Keratinocyte (primary cell): ENCODE measurements at regions not wholly inside any gene's neighbourhood (a gene's known extent, or its start where the extent isn't known, plus 50 kb on each side); places are given as distances from the start of the nearest gene placed in this dataset.

Experiments
- DNase-seq: peaks from one replicate; pipeline ENCODE4 v3.0.0-alpha.2; 2011; ENCODE audit warnings: low read depth, missing footprints, low spot score
- FAIRE-seq: peaks from 2 replicates; lab custom pipeline; 2011; peaks lifted over from hg19 to GRCh38; lab: Jason Lieb, UNC
- H2AFZ ChIP-seq: 2 replicates; pipeline ENCODE4 v1.6.0; 2012; ENCODE audit warnings: low read length, control low read depth, inconsistent platforms; ENCODE audit not compliant: control insufficient read depth
- H3K27ac ChIP-seq: 2 replicates; pipeline ENCODE4 v1.5.1; 2011; ENCODE audit warnings: low read length; ENCODE audit not compliant: control insufficient read depth, insufficient read depth
- H3K27me3 ChIP-seq: 3 replicates; pipeline ENCODE4 v1.6.0; 2011; ENCODE audit warnings: low read length; ENCODE audit not compliant: control insufficient read depth, insufficient read depth; ENCODE audit errors: extremely low read depth
- H3K36me3 ChIP-seq, 2 experiments: 2 replicates in 1 of 2; 3 replicates in 1 of 2; pipeline ENCODE4 v1.5.1; 2011; ENCODE audit warnings: low read length in 2 of 2, mild to moderate bottlenecking in 1 of 2; ENCODE audit not compliant: control insufficient read depth in 2 of 2, insufficient read depth in 2 of 2; ENCODE audit errors: extremely low read depth in 1 of 2
- H3K4me1 ChIP-seq: 3 replicates; pipeline ENCODE4 v1.5.1; 2011; ENCODE audit warnings: low read length; ENCODE audit not compliant: control insufficient read depth, insufficient read depth; ENCODE audit errors: extremely low read depth
- H3K4me2 ChIP-seq: 3 replicates; pipeline ENCODE4 v1.6.0; 2011; ENCODE audit warnings: low read depth, low read length; ENCODE audit not compliant: control insufficient read depth, insufficient read depth; ENCODE audit errors: extremely low read depth
- H3K4me3 ChIP-seq, 3 experiments: fragments of 200-600 bp in 1 of 3; sonication (generic) in 1 of 3; 2 replicates in 2 of 3; 3 replicates in 1 of 3; pipeline ENCODE4 v1.5.1; 2011 to 2016; ENCODE audit warnings: low read length in 3 of 3, mild to moderate bottlenecking in 3 of 3, control low read depth in 2 of 3, inconsistent platforms in 1 of 3, low read depth in 1 of 3, mixed read lengths in 1 of 3, mixed run types in 1 of 3, moderate library complexity in 1 of 3; ENCODE audit not compliant: control insufficient read depth in 2 of 3, insufficient read depth in 2 of 3; ENCODE audit errors: extremely low read depth in 1 of 3
- H3K79me2 ChIP-seq: 2 replicates; pipeline ENCODE4 v1.6.0; 2012; ENCODE audit warnings: low read length; ENCODE audit not compliant: control insufficient read depth, insufficient read depth
- H3K9ac ChIP-seq: 3 replicates; pipeline ENCODE4 v1.6.0; 2011; ENCODE audit warnings: low read length; ENCODE audit not compliant: control insufficient read depth, insufficient read depth; ENCODE audit errors: extremely low read depth
- H3K9me1 ChIP-seq: 3 replicates; pipeline ENCODE4 v1.6.0; 2011; ENCODE audit warnings: low read length; ENCODE audit not compliant: control insufficient read depth, insufficient read depth; ENCODE audit errors: extremely low read depth
- H3K9me3 ChIP-seq: 2 replicates; pipeline ENCODE4 v1.5.1; 2012; ENCODE audit warnings: low read depth, low read length; ENCODE audit not compliant: control insufficient read depth
- H4K20me1 ChIP-seq: 3 replicates; pipeline ENCODE4 v1.6.0; 2011; ENCODE audit warnings: low read length; ENCODE audit not compliant: control insufficient read depth, insufficient read depth; ENCODE audit errors: extremely low read depth
- EZH2 ChIP-seq: IDR thresholded peaks from one replicate; pipeline ENCODE4 v1.6.1; 2012; ENCODE audit warnings: inconsistent platforms, mild to moderate bottlenecking, low read length, moderate library complexity
- dilution Hi-C: fragments of 300-500 bp; cut with MboI; formaldehyde crosslinking; loops from one replicate; pipeline ENCODE4 v1.7.0; 2020; ENCODE audit warnings: low sequenced_read_pairs; ENCODE audit not compliant: extremely low pct_ligation_motif_present
- TF ChIP-seq, protein P1 (sequence below), 3 experiments: IDR thresholded peaks in 1 of 3; conservative IDR thresholded peaks in 1 of 3; optimal IDR thresholded peaks in 1 of 3; 2 replicates in 2 of 3; 3 replicates in 1 of 3; pipeline versions ENCODE3 to v1.5.1; 2011; ENCODE audit warnings: low read length in 3 of 3, mild to moderate bottlenecking in 3 of 3, moderate library complexity in 2 of 3, control low read depth in 1 of 3, inconsistent platforms in 1 of 3; ENCODE audit not compliant: insufficient read depth in 2 of 3; ENCODE audit errors: extremely low read depth in 1 of 3

- TF ChIP-seq, protein P1, sequence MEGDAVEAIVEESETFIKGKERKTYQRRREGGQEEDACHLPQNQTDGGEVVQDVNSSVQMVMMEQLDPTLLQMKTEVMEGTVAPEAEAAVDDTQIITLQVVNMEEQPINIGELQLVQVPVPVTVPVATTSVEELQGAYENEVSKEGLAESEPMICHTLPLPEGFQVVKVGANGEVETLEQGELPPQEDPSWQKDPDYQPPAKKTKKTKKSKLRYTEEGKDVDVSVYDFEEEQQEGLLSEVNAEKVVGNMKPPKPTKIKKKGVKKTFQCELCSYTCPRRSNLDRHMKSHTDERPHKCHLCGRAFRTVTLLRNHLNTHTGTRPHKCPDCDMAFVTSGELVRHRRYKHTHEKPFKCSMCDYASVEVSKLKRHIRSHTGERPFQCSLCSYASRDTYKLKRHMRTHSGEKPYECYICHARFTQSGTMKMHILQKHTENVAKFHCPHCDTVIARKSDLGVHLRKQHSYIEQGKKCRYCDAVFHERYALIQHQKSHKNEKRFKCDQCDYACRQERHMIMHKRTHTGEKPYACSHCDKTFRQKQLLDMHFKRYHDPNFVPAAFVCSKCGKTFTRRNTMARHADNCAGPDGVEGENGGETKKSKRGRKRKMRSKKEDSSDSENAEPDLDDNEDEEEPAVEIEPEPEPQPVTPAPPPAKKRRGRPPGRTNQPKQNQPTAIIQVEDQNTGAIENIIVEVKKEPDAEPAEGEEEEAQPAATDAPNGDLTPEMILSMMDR (optimal IDR thresholded peaks at IDR 0.05 in 1 of 3, IDR thresholded peaks at IDR 0.05 in 1 of 3, conservative IDR thresholded peaks at IDR 0.05 in 1 of 3; ENCODE audit: extremely low read depth in 1 of 3, insufficient read depth in 2 of 3, low read length in 3 of 3) = no peak
- TF ChIP-seq EZH2 = no peak
- dilution Hi-C loops = no loop called here
- FAIRE-seq = no peak
Observed at GRCh38 chr7:113722006-113722405, 196.8 kb downstream of the PPP1R3A start.

GRCh38 chr7:113717739-113718138 is 201.1 kb downstream of the PPP1R3A start:
- dilution Hi-C loops = no loop called here
- TF ChIP-seq EZH2 = no peak
- TF ChIP-seq, protein P1 (optimal IDR thresholded peaks at IDR 0.05 in 1 of 3, IDR thresholded peaks at IDR 0.05 in 1 of 3, conservative IDR thresholded peaks at IDR 0.05 in 1 of 3; ENCODE audit: extremely low read depth in 1 of 3, insufficient read depth in 2 of 3, low read length in 3 of 3) = no peak
- Histone ChIP-seq H3K9me3 (no peaks in the 10 kb centered on the region), H3K36me3 (no peaks in the 10 kb centered on the region), H3K4me1 (no peaks in the 10 kb centered on the region), H3K79me2 (no peaks in the 10 kb centered on the region), H3K4me2 (no peak overlapping the region), H2AFZ (no peak overlapping the region), H3K27ac (no peak overlapping the region), H3K27me3 (no peaks in the 10 kb centered on the region), H3K4me3 (no peak overlapping the region), H4K20me1 (no peaks in the 10 kb centered on the region), H3K9me1 (no peaks in the 10 kb centered on the region), H3K9ac (no peak overlapping the region)
- no peak for FAIRE-seq
- DNase-seq = no peak

More at GRCh38 chr7:113722006-113722405, 196.8 kb downstream of the PPP1R3A start:
- H2AFZ ChIP-seq = no peak overlapping the region
- no peaks in the 10 kb centered on the region for H3K27me3 ChIP-seq
- H3K9ac ChIP-seq = no peak overlapping the region
- no peaks in the 10 kb centered on the region for H3K79me2 ChIP-seq
- DNase-seq = no peak
- no peak overlapping the region for H3K4me3 ChIP-seq
- H3K9me3 ChIP-seq = no peaks in the 10 kb centered on the region
- H3K9me1 ChIP-seq = no peaks in the 10 kb centered on the region
- H3K4me2 ChIP-seq = no peak overlapping the region
- no peak overlapping the region for H3K27ac ChIP-seq
- H4K20me1 ChIP-seq = no peaks in the 10 kb centered on the region
- H3K36me3 ChIP-seq = no peaks in the 10 kb centered on the region
- no peaks in the 10 kb centered on the region for H3K4me1 ChIP-seq
